GM21717 (cell line): ENCODE measurements at regions not wholly inside any gene's neighbourhood (a gene's known extent, or its start where the extent isn't known, plus 50 kb on each side); places are given as distances from the start of the nearest gene placed in this dataset.
"Not testable (repeated sequence)": the region's sequence is repeated elsewhere in the genome, so short reads cannot be mapped to it uniquely, and the experiment has no call there.

Experiments used
- ATAC-seq: cut with Tn5 transposase; IDR thresholded peaks from one replicate; pipeline ENCODE4 v1.9.1; 2021; ENCODE audit warnings: mild to moderate bottlenecking, moderate library complexity; ENCODE audit not compliant: unreplicated experiment

- ATAC-seq = not testable (repeated sequence)
These were observed 67.9 kb upstream of the SMURF2 start for GRCh38 chr17:64730023-64730422.

DNA sequence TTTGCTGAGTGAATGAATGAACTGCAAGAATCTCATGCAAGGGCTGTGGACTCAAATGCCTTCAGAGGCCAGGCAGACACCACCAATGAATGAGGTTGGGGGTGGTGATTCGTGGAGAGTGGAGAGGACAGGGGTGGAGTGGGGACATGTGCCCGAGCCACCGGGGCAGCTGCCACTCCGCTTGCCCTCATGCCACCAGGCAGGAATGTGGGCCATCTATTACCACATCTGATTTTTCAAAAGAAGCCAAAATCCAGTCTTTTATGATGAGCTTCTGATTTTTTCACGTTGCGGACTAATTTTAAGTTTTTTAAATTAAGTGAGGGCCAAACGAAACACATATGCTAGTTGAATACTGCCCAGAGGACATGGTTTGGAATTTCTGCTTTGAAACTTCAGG is 67.1 kb upstream of the SMURF2 start:
- no peak for ATAC-seq

DNA sequence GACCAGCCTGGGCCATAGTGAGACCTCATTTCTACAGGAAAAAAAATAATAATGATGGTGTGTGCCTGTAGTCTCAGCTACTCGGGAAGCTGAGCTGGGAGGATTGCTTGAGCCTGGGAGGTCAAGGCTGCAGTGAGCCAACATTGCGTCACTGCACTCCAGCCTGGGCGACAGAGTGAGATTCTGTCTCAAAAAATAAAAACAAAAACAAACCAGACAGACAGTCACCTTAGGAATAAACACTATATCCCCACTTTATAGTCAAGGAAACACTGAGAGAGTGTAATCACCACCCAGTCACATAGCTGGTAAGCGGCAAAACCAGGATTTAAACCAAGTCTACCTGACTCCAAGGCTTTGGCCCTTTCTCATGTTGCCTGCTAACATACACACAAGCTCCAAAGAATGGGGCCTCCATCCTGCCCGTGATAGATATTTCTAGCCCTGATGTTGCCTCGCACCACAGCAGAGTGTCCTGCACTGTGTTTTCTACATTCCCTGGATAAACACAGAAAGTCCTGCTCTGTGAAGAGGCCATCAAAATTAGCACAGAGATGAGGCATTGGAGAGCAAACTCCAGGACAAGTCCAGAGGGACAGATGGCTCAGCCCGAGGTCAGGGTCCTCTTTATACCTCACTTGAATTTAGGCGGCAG is 66.1 kb upstream of the SMURF2 start:
- ATAC-seq = no peak

DNA sequence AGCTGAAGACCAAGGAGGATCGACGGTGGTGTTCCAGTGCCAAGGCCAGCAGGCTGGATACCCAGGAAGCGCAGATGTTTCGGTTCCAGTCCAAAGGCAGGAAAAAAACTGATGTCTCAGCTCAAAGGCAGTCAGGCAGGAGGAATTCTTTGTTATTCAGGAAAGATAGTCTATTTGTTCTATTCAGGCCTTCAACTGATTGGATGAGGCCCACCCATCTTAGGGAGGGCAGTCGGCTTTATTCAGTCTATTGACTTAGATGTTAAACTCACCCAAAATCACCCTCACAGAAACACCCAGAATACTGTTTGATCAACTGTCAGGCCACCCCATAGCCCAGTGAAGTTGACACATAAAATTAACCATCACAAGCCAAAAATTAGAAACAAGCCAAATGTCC is 63.9 kb upstream of the SMURF2 start:
- ATAC-seq = not testable (repeated sequence)

GRCh38 chr17:64724246-64724645 is 62.1 kb upstream of the SMURF2 start:
- ATAC-seq = not testable (repeated sequence)

DNA sequence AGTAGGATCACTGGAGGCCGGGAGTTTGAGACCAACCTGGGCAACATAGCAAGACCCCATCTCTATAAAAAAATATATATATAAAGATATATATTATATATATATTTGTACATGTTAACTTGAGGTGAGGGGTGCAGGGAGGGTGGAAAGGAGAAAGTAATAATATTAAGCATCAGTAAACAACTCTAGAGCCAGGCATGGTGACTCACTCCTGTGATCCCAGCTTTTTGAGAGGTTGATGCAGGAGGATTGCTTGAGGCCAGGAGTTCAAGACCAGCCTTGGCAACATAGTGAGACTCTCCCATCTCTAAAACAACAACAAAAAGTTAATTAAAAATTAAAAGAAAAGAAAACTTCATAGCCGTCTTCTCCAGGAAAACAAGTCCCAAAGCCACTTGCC is 61.7 kb upstream of the SMURF2 start:
- ATAC-seq = no peak

GRCh38 chr17:64721556-64721955 is 59.4 kb upstream of the SMURF2 start:
- ATAC-seq = not testable (repeated sequence)

DNA sequence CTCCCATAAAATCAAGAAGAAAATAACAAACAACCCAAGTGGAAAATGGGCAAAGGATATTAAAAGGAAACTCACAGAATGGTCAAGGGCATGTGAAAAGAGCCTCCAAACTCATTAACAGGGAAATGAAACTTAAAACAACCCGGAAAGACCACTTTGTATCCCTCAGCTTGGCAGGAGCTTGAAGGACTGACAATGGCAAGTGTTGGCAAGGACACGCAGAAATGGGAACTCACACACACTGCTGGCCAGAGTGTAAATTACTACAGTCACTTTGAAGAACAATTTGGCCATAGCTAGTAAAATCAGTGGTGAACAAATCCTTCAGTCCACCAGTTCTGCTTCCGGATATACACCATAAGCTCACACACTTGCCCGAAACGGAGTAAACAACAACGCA is 58.1 kb upstream of the SMURF2 start:
- ATAC-seq = not testable (repeated sequence)

GRCh38 chr17:64719517-64719916 is 57.4 kb upstream of the SMURF2 start:
- not testable (repeated sequence) for ATAC-seq

- not testable (repeated sequence) for ATAC-seq
These were observed 56.7 kb upstream of the SMURF2 start for GRCh38 chr17:64718816-64719215.

- ATAC-seq = no peak
These were observed 56.0 kb upstream of the SMURF2 start for GRCh38 chr17:64718058-64718457.

DNA sequence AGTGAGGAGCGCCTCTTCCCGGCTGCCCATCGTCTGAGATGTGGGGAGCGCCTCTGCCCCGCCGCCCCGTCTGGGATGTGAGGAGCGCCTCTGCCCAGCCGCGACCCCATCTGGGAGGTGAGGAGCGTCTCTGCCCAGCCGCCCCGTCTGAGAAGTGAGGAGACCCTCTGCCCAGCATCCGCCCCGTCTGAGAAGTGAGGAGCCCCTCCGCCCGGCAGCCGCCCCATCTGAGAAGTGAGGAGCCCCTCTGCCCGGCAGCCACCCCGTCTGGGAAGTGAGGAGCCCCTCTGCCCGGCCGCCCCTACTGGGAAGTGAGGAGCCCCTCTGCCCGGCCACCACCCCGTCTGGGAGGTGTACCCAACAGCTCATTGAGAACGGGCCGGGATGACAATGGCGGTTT is 54.4 kb upstream of the SMURF2 start:
- ATAC-seq = not testable (repeated sequence)

GRCh38 chr17:64713786-64714185 is 51.7 kb upstream of the SMURF2 start:
- ATAC-seq = not testable (repeated sequence)

DNA sequence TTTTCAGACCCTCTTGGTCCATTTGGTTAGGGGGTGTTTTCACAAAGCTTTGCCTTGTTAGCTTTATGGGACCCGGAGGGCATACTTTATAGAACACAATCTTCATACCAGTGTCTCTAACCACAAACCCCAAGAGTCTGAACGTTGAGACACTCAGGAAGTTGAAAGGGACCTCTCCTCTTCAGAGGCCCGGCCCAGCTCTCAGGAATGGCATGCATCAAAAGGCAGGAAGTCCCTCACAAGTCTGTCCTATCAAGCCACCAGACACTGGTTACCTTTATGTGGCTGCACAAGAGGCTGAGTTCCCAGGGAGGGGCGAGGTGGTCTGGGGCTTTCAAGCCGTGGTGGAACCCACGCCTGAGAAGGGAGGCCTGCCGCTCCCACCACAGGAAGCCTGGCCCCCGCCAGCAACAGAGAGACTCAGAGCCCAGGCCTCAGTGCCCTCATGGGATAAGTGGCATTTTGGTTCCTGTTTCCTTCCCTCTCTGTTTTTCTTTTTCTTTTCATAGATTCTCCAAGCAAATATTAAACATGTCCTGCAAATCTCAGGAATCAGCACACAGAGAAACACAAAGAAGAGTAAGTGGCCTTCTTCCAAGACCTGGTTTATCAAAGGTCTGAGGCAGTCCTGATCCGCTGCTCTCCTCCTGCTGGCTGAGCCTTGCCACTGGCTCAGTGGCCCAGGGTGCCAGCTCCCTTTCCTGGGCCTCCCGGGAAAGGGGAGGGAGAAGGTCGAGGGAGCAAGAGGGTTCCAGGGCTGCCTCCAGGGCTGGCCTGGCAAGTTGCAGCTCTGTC is 50.6 kb upstream of the SMURF2 start:
- peak; percentile 49 for ATAC-seq
